Thyroid gland (tissue), 4 donors: ENCODE measurements at regions not wholly inside any gene's neighbourhood (a gene's known extent, or its start where the extent isn't known, plus 50 kb on each side); places are given as distances from the start of the nearest gene placed in this dataset.

Source experiments
- CTCF ChIP-seq, 6 experiments: fragments of 200-600 bp in 3 of 6; fragments of 450-650 bp in 3 of 6; sonication (generic) in 3 of 6; IDR thresholded peaks; one replicate each; pipeline ENCODE4 v1.5.1; 2016 to 2019; ENCODE audit warnings: antibody characterized with exemption in 6 of 6, mild to moderate bottlenecking in 2 of 6, inconsistent platforms in 1 of 6, moderate library complexity in 1 of 6
- POLR2A ChIP-seq, 2 donors: fragments of 450-650 bp; IDR thresholded peaks; one replicate each; pipeline ENCODE4 v1.6.1; 2017; ENCODE audit warnings: antibody characterized with exemption in 2 of 2, mild to moderate bottlenecking in 2 of 2, moderate library complexity in 1 of 2

- TF ChIP-seq CTCF (IDR thresholded peaks at IDR 0.05) (no peak), POLR2A (IDR thresholded peaks at IDR 0.05) (no peak)
Observed at GRCh38 chr12:17802657-17803641, 287.0 kb downstream of the RERGL start.
